NCI-H526 (cell line): ENCODE measurements at regions not wholly inside any gene's neighbourhood (a gene's known extent, or its start where the extent isn't known, plus 50 kb on each side); places are given as distances from the start of the nearest gene placed in this dataset.
"Not testable (repeated sequence)": the region's sequence is repeated elsewhere in the genome, so short reads cannot be mapped to it uniquely, and the experiment has no call there.

Experiments
- DNase-seq, 2 experiments: peaks; one replicate each; lab custom pipeline; 2025; lab: John Stamatoyannopoulos, UW

DNA sequence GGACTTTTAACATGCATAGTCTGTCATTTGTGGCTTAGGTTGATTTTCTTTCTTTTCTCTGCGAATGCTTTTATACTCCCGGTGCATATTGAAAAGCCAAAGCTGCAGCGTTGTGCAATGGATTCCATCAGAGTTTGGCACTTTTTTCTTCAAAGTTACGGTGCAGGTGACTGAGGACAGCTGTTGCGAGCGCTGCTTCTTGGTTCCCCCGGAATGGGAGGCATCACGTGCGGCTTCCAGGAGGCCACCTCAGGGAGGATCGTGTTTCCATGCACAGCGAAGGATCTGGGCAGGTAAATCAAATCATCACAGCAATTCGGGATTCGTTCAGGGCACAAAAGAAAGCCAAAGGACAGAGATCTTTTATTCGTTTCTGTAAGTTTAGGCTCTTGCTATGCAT lies 109.6 kb upstream of the ALKAL2 start:
- DNase-seq: no peak

DNA sequence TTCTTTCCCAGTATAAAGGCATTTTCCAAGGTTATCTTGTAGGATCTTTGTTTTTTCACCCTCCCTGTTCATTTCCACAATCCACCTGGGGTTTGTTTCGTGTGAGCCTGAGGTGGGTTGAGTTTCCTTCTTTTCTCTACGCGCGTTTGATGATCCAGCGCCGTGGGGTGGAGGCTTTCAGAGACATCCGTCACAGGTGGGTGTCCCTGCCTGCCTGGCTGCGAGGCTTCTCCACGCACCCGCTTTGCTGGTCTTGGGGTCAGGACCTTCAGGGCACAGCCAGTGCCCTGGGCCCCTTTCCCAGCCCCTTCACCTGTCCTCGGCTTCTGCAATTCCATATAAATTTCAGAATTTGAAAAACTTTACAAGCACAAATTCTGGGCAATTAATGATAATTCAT lies 109.0 kb upstream of the ALKAL2 start:
- DNase-seq: no peak

DNA sequence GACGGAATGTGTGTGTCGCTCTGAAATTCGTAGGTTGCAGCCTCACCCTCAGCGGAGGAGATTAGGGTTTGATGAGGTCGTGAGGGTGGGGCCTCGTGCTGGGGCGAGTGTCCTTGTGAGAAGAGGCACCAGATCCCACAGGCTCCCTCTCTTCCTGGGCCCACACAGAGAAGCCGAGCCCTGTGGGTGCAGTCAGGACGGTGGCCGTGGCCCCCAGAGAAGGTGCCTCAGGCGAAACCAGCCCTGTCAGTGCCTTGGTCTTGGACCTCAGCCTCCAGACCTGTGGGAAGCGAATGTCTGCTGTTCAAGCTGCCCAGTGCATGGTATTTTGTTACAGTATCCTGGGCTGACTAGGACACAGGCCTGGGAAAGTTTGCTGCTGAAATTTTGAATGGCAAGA lies 108.0 kb upstream of the ALKAL2 start:
- DNase-seq: no peak

- DNase-seq: peak; percentile 23 to 47
These were observed 106.1 kb upstream of the ALKAL2 start for GRCh38 chr2:393711-394696.

- no peak for DNase-seq
These were observed 105.0 kb upstream of the ALKAL2 start for GRCh38 chr2:392926-393280.

DNA sequence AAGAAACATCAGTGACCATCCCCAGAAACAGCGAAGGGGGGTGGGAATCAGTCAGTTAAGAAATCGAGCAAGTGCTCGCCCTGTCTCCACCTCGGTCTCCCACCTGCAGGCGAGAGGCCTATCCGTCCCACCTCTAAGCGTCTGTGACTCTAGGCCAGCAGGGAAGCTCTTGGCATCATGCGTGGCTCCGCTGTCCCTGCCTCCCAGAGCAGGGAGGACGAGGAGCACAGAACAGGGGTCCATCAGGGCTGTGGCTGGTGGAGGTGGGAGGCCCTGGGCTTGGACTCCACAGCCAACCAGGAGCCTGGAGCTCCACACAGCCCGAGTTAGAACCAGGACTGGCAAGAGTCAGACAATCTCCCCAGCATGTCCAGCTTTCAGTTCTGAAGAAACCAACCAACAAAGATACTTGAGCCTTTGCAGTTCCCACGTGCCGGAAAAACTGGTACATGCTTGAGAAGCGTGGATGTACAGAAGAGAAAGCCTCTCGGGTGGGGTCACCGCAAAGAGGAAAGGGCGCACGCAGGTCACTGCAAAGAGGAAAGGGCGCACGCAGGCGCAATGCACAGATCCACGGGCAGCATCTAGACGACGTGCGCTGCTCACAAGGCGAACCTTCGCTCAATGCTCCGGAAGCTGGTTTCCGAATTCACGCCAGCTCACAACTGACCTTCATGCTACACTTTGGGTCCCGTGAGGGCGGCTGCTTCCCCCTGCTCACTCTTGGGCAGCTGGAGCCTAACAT lies 104.5 kb upstream of the ALKAL2 start:
- no peak for DNase-seq

- DNase-seq: no peak
These were observed 103.8 kb upstream of the ALKAL2 start for GRCh38 chr2:391696-392095.

- DNase-seq: no peak
These were observed 103.1 kb upstream of the ALKAL2 start for GRCh38 chr2:390959-391358.

GRCh38 chr2:389985-390384 lies 102.1 kb upstream of the ALKAL2 start:
- not testable (repeated sequence) for DNase-seq

- DNase-seq: not testable (repeated sequence)
These were observed 100.9 kb upstream of the ALKAL2 start for GRCh38 chr2:388752-389151.

- DNase-seq: no peak
These were observed 100.1 kb upstream of the ALKAL2 start for GRCh38 chr2:387980-388421.

DNA sequence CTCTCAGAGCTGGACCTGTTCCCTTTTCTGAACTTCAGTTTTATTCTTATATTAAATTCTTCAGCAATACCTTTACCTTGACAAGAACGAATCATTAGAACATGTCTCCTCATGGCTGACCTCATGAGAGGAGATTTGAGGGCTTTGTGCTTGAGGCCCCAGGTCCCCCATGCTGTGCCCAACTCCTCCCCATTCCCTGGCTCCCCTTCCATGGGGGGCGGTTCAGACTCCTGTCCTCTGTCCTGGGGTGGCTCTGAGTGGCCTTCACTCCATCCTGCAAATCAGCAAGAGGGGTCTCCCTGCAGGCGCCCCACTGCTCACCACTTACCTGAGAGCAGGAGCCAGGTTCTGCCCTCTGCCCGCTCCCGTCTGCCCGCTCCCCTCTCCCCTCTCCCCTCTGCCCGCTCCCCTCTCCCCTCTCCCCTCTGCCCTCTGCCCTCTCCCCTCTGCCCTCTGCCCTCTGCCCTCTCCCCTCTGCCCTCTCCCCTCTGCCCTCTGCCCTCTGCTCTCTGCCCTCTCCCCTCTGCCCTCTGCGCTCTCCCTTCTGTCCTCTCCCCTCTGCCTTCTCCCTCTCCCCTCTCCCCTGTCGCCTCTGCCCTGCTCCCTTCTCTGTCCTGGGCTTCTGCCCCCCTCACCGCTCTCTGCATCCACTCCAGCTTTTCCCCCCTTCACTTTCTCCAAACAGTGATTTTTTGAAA lies 98.7 kb upstream of the ALKAL2 start:
- no peak for DNase-seq

GRCh38 chr2:385785-386184 lies 97.9 kb upstream of the ALKAL2 start:
- DNase-seq: no peak

DNA sequence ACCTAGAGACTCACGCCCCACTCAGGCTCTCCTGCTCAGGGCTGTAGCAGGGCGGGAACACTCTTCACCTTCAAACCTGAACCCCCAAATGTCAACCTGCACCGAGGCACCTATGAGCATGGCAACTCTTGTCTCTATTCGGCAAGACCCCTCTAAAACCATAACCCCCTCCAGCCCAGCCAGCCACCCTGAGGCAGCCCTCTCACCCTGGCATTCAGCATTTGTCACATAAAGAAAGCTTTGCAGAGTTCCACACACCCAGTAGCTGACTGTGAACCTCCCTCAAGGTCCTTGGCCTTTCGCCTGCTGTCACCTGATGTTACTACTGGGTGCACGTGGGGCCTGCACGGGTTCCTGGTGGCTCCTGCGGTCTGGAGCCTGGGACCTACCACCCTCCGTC lies 97.2 kb upstream of the ALKAL2 start:
- no peak for DNase-seq

GRCh38 chr2:383888-384287 lies 96.0 kb upstream of the ALKAL2 start:
- no peak for DNase-seq

DNA sequence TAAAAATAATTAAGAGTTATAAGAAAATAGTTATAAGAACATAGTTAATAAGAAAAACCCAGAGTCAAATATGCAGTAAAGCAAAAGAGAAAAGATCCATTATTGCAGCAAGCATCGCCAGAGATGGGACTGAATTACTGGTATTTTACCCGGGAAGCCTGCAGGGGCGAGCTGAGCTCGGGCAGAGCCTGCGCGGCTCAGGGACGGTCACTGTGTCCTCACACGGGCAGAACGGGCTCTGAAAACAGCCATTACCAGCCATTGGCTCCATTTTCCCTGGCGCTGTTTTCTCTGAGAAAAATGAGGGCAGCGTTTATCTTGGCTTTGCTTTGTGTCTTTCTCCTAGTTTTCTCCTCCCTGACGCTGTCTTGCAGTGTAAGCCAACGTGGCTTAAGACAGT lies 95.3 kb upstream of the ALKAL2 start:
- DNase-seq: peak in 1 of 2 experiments; percentile 2

DNA sequence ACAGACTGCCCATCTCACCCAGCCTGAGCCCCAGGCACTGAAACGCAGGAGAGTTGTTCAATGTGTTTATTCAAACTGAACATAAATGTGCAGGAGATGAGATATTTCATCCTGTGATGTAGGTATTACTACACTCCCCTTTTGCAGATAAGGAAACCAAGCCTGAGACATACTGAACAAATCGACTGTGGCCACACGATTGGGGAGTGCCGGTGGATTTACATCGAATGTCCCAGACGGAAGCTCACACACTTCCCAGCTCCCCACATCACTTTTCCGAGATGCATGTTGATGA lies 94.8 kb upstream of the ALKAL2 start:
- DNase-seq: no peak

DNA sequence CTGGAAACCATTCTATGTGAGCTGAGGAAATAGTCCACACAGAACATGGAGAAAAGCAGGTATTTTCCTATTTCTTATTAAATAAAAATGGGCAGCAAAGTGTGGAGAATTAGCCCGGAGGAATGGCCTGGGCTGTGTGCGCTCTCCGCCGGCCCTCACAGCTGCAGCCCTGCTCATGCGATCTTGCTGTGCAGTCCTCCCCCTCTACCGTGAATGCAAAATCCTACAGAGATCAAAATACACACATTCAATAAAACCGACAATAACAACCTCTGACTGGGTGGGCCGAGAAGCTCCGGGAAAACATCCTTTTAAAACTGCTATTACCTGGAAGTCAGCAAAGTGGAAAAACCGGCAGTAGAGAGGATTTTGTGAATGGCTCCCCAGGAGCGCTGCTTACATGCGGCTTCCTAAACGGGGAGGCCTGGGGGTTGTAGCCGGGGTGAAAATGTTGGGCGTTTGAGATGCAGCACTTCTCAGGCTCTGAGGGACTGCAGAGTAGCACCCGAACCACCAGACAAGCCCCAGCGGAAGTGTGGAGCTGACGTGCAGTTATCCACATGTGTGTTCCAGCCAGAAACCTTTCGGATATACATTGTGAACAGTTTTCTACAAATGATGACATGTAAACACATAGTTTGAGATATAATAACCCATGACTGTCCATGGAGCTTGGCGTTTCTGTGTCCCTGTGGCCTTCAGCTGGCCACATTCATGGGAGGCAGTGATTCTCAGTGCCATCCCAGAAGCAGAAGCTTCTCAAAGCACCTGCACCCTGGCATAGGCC lies 94.2 kb upstream of the ALKAL2 start:
- DNase-seq: no peak

- DNase-seq: no peak
These were observed 93.3 kb upstream of the ALKAL2 start for GRCh38 chr2:381181-381580.

- no peak for DNase-seq
These were observed 92.9 kb upstream of the ALKAL2 start for GRCh38 chr2:380772-381171.

GRCh38 chr2:380221-380620 lies 92.3 kb upstream of the ALKAL2 start:
- DNase-seq: no peak

DNA sequence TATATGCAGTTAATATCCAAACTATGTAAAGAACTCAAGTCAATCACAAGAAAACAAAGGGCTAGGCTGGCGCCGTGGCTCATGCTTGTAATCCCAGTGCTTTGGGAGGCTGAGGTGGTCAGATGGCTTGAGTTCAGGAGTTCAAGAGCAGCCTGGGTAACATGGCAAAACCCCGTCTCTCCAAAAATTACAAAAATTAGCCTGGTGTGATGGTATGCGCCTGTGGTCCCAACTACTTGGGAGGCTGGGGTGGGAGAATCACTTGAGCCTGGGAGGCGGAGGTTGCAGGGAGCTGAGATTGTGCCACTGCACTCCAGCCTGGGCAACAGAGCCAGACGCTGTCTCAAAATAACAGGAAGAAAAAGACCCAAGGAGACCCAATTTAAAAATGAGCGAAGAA lies 91.9 kb upstream of the ALKAL2 start:
- DNase-seq: no peak
